Hematopoietic multipotent progenitor cell treated with erythropoietin and hydrocortisone succinate and interleukin-3 and kit ligand, for 4 days (in vitro differentiated cells): ENCODE measurements at regions not wholly inside any gene's neighbourhood (a gene's known extent, or its start where the extent isn't known, plus 50 kb on each side); places are given as distances from the start of the nearest gene placed in this dataset.
"Not testable (repeated sequence)": the region's sequence is repeated elsewhere in the genome, so short reads cannot be mapped to it uniquely, and the experiment has no call there.

Source experiments
- DNase-seq: peaks from one replicate; pipeline ENCODE4 v3.0.0-alpha.2; 2015

GRCh38 chr3:15993660-15994059 is 180.8 kb upstream of the GALNT15 start:
- DNase-seq: not testable (repeated sequence)

GRCh38 chr3:15996496-15996895 is 178.0 kb upstream of the GALNT15 start:
- not testable (repeated sequence) for DNase-seq

- DNase-seq: no peak
Observed at GRCh38 chr3:15997274-15997943, 177.1 kb upstream of the GALNT15 start.

- DNase-seq: no peak
Observed at GRCh38 chr3:15998911-15999310, 175.6 kb upstream of the GALNT15 start.

GRCh38 chr3:16004812-16005211 is 169.7 kb upstream of the GALNT15 start:
- DNase-seq: no peak

- DNase-seq: no peak
Observed at GRCh38 chr3:16011376-16011775, 163.1 kb upstream of the GALNT15 start.

GRCh38 chr3:16012086-16012485 is 162.4 kb upstream of the GALNT15 start:
- DNase-seq: no peak

GRCh38 chr3:16013568-16013967 is 160.9 kb upstream of the GALNT15 start:
- DNase-seq: no peak

- DNase-seq: not testable (repeated sequence)
Observed at GRCh38 chr3:16021801-16022200, 152.7 kb upstream of the GALNT15 start.

- DNase-seq: not testable (repeated sequence)
Observed at GRCh38 chr3:16023881-16024280, 150.6 kb upstream of the GALNT15 start.

GRCh38 chr3:16024548-16024947 is 149.9 kb upstream of the GALNT15 start:
- DNase-seq: no peak

- DNase-seq: no peak
Observed at GRCh38 chr3:16026753-16027152, 147.7 kb upstream of the GALNT15 start.

- DNase-seq: no peak
Observed at GRCh38 chr3:16028604-16029003, 145.9 kb upstream of the GALNT15 start.

- DNase-seq: no peak
Observed at GRCh38 chr3:16030342-16030741, 144.1 kb upstream of the GALNT15 start.

GRCh38 chr3:16031434-16031833 is 143.0 kb upstream of the GALNT15 start:
- no peak for DNase-seq

- no peak for DNase-seq
Observed at GRCh38 chr3:16033889-16034687, 140.4 kb upstream of the GALNT15 start.

GRCh38 chr3:16040991-16041390 is 133.5 kb upstream of the GALNT15 start:
- DNase-seq: no peak

- peak; percentile 89 for DNase-seq
Observed at GRCh38 chr3:16048435-16049318, 125.8 kb upstream of the GALNT15 start.

- peak; percentile 52 for DNase-seq
Observed at GRCh38 chr3:16050641-16051467, 123.6 kb upstream of the GALNT15 start.

GRCh38 chr3:16051691-16052090 is 122.8 kb upstream of the GALNT15 start:
- DNase-seq: no peak

- no peak for DNase-seq
Observed at GRCh38 chr3:16052964-16053363, 121.5 kb upstream of the GALNT15 start.

- DNase-seq: no peak
Observed at GRCh38 chr3:16053794-16054193, 120.7 kb upstream of the GALNT15 start.
